ENCODE measurements at regions not wholly inside any gene's neighbourhood (a gene's known extent, or its start where the extent isn't known, plus 50 kb on each side); places are given as distances from the start of the nearest gene placed in this dataset.
A peak's percentile ranks its signal among the peaks of the same experiment; 100 is the strongest.

DNA sequence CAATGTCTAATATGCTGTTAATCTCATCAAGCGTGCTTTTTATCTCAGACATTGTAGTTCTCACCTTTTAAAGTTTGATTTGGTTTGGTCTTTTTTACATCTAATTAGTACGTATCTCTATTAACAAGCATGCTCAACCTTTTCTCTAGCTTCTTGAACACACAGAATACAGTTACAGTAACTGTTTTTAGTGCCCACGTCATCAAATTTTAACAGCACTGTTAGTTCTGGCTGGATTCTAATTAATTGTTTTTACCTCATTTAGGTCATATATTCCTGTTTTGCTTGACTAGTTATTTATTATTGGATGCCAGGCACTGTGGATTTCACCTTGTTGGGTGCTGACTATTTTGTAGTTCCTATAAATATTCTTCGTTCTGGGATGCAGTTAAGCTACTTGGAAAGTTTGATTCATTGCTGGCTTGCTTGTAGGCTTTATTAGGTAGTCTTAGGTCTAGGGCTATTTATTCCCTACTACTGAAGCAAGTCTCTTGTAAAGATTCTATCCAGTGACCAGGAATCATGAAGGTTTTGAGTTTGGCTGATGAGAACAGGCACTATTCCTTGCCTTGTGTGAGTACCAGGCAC lies 263.0 kb downstream of the ETAA1 start:
- no peak for DNase-seq

DNA sequence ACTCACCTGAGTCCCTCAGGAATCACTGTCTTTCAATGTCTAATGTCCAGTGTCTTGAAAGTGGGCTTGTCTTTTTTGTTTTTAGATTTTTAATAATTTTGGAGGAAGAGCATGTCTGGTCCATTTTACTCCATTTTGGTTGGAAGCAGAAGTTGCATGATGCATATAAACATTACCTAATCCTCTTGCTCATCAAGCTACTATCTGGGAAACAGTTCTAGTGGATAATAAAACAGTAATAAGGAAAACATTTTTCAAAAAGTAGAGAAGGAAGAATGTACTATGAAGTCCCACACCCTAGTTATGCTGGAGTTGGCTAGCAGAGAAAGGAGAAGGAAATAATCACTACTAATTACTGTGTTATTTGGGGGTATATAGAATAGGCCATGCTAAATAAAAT lies 263.7 kb downstream of the ETAA1 start:
- no peak for DNase-seq

DNA sequence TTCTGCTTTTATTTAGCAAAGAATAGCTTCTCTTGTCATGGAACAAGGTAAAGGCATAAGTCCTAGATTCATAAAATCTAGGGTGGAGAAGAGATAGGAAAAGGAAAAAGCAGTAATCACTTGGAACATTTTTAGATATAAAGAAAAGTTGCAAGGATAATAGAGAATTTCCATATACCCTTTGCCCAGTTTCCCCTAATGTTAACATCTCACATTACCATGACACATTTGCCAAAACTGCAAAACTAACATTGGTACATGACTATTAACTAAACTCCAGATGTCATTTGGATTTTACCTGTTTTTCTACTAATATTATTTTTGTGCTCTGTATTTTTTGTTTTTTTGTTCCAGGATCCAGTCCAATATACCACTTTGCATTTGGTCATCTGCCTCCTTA lies 265.1 kb downstream of the ETAA1 start:
- no peak for DNase-seq

DNA sequence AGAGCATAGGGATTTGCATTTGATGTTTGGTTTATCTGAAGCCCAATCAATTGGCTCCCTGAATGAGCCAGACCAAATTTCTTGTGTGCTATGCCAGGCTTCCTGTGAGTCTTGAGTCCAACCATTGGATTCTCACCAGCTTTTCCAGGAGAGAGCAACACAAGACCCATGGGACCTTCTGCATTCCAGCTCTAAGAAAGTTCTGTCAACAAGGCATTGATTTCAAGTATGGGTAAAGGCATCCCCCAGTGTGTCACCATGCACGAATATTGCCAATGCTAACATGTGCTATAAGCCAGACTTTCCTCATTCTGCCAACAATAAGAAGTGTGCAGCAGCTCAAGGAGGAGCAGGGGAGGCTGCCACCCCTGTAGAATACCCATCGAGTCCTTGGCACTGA lies 266.6 kb downstream of the ETAA1 start:
- DNase-seq = no peak

DNA sequence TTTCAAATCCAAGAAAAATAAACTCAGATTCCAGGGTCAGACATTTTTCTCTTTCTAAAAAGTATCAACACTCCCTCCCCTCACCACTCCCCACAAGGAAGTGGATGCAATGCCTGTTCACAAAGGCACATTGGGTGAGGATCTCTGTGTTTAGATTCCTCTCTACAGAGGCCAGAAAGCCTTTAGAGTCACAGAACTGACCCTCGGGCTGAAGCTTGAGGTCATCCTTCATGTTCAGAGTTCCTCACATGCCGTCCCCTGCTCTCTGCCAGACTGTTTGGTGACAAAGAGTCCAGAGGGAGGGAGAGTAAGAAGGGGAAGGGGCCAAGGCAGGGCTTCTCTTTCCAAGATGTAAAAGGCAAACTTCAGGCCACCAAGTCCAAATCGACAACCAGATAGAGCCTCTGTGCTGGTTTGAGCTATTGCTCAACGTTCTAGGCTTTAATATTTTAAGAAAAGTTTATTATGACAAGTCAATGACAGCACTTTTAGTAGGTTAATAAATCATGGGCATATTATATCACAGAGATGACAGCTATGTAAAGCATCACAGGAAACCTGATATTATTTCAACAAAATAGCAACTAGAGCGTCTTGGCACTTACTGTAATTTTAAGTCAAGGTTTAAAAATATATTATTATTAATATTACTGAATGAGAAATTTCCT lies 269.4 kb downstream of the ETAA1 start:
- peak; percentile 7 to 18 for DNase-seq

DNA sequence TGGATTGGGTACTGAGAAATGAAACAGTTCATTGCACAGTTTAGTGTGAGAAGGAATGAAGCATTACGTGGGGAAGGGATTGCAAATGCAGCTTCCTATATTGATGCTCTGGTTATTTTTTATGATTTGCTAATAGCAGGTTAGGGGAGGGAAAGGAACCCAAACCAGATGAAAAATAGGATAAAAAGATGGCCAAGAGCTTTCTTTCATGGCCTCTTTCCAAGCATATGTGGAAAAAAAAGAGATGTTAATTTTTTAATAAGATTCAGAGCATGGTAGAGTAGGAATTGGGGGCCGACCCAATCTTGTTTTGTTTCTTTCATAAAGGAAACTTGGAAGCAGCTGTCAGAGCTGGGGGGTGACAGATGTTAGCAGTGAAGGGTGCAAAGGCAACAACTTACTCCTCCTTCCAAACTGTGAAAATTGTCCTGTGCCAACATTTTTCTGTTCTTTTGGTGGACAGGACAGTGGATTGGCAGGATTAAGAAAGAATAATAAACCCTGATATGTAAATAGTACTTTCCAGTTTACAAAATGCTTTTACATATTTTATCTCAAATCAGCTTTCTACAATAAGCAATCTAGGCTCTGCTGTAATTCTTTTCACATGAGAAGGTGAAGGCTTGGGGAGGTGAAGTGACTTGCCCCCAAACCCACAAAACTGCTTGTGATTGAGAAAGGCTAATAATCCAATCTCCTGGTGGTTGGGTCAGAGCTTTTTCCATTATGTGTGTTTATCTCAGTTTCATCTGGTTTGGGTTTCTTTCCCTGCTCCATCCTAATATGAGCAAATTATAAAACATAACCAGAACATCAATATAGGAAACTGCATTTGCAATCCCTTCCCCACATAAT lies 270.1 kb downstream of the ETAA1 start:
- no peak for DNase-seq

DNA sequence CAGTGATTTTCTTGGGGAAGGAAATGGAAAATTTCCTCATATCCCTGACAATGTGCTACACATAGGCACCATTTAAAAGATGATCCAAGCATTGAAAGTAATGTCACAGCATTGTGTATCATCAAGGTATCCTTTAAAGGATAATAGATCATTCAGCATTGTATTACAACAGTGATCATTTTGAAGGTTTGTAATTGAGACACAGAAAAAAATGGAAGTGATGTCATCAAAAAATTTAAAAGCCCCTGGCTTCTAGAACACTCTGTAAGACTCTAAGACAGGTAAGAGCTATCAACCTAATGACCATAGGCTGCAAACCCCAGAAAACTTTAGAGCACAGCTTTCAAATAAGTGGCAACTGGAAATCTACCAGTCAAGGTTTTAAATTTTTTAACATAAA lies 271.4 kb downstream of the ETAA1 start:
- DNase-seq = no peak

DNA sequence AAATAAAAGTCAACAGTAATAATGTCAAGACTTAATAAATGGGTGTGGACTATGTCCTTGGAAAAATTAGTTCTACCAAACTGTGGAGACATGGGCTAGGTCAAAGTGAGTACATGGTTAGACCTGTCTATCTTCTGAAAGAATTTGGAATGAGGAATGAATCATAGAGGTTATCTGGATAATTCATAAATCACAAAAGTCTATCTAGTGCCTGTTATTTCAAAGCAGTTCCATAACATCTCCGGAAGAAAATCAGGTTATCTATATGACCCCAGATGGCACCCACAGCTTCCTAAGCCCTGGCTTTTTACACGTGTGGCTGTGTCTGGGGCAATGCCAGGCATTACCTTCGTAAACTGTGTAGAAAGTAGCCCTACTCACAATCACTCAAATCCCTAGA lies 272.0 kb downstream of the ETAA1 start:
- no peak for DNase-seq

DNA sequence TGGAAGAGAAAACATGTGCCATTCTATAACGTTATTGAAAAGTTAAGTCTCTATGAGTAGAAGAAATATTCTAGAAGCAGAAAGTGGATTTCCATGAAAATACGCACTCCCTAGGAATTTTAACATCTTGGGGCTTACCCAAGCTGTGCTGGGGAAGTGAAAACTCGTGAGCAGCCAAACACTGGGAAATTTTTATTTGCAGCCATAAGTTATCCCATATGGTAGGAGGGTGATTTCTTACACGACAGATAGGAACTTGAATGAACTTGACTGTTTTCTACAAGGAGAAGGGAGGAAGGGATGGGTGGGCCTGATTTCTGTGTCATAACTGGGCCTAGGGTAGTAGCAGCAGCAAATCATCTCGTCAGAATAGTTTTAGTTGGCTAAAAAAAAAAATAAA lies 272.6 kb downstream of the ETAA1 start:
- no peak for DNase-seq

DNA sequence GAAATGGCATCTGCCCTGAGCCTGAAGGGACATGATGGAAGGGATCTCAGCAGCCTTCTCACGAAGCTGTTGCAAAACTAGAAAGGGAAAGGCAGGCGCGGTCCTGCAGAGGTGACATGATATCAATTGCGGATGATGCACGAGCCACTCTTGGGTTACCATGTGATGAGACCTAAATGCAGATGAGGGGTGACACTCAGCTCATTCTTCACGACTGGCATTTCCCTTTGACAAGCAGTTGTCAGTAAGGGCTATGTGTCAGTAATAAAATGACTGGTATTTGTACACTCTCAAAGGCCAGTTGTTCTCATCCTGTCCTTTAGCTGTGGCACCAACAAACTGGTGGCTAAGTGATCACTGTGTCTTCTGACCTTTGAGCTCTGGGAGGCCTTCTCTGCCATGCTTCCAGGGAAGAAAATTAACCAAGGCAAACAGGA lies 273.6 kb downstream of the ETAA1 start:
- no peak for DNase-seq

DNA sequence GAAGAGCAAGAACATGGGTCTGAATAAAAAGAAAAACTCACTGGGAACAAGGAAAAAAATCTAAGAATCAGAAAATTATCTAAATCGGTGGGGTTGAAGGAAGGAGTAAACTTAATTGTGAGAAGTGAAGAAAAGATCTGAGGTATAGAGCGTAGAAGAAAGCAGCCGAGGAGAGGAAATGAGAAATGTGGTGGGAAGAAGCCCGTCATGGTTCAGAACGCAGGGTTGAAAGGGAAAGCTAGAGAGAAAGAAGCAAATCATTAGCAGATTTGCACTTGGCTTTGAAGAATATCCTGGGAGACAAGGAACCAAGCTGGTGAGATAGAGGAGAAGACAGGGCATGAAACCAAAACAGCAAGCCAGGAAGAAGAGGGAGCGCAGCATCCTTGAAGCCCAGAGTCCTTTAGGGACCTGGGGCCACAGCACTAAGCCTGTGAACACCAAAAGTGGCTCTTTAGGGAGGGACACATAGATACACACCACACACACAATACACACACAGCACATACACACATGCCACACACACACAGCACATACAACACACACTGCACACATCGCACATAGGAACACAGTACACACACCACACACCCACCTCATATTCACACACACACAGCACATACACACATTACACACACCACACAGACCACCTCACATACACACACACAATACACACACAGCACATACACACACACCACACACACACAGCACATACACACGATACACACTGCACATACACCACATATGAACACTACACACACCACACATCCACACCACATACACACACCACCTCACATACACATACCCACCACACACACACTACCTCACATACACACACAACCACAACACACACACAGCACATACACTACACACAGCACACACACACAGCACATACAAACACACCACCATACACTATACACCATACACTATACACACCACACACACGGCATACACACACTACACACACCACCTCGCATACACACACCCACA lies 274.6 kb downstream of the ETAA1 start:
- no peak for DNase-seq

DNA sequence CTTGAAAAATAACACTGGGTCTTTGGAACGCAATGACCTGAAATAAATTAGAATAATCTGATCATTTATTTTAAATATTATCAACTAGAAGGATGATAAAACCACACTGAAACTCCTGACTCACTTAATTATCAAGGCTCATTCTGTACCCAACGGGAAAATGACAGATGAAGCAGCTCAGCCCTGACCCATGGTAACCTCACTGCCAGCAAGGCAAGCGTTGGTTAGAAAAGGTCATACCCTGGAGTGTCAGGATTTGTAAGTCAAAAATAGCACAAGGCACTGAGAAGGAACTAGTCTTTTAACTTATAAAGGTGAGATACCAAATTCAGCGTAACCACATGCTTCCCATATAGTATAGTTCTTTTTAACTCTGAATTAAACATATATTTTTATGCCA lies 277.5 kb downstream of the ETAA1 start:
- no peak for DNase-seq

DNA sequence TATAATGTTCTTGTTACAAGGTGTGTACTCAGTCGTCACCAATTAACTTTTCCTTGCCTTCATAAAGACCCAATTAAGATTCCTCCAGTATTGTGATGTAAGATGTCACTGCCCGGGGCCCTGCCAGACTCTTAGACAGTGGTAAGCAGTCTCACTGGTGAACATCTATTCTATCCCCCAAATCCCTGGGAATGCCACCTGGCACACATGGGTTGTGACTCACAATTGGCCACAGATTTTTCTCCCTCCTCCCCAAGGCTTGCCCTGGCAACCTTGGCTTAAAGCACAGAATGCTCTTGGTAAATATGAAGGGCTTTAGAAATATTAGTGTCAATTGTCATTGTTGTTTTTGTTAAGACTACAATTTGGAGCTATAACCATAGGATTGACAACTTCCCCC lies 287.9 kb downstream of the ETAA1 start:
- DNase-seq = no peak

DNA sequence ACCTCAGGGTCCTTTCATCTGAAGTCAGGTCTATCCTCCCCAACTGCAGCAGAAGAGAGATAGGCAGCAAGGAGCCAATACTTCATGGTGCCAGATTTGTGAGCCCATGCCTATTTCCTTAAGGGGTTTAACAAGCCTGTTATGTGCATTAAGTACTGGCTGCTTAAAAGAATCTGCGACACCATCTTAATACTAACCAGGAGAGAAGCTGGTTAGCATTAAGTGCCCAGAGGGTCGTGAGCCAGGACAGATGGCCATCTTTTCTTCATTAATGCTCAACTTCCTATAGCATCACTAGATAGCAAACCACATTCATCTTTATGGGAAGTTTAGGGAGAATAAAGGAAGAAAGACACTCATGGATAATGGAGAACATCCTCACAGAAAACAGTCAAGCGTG lies 289.1 kb downstream of the ETAA1 start:
- no peak for DNase-seq

DNA sequence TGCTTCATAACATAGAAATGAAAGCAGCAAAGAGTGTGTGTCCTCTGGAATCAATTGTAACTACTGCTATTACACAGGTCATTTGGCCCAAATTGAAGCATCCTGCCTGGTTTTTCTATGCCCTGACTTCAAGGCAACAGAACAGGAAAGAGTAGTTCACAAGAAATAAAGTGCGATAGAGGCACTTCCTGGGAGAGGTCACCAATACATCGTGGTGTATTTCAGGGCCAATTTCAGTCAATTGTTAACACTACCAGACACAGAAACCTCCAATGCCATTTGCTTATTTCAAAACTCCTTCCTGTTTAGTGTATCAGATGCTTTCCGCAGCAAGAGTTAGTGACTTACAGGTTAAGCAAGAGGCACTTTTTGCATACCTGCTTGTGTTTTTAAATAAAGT lies 292.1 kb downstream of the ETAA1 start:
- DNase-seq = no peak

DNA sequence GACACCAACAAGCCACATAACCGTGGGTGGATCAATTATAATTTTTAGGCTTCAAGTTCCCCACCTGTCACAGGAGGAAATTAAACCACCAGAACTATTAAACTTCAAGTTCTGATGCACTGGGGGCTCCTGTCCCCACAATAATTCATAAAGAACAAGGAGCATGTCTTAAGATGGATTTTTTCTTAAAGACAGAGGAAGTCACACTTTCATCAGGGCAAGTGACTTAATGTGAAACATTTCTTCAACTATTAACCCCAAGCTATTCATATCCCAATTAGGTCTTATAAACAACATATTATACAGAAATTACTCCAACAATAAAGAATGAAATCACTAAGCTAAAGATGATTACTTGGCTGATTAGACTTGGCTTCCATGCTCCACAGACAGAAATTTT lies 292.5 kb downstream of the ETAA1 start:
- DNase-seq = no peak

DNA sequence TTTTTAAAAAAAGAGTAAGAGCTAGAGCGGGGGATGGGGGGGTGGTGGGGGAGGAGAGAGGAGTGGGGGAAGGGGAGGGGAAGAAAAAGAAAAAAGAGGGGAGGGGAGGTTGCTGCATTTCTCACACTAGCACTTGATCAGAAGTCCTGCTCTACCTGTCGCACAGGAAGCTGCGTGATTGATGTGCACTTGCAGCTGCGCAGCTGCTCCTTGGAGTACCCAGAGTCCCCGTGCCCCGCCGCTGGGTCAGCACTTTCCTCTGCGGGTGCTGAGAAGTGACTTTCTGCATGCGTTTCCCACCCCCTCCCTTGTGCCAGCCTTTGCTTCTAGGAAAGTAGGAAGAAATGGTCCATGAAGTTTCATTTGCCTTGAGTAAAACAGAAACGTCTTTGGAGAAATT lies 297.3 kb downstream of the ETAA1 start:
- no peak for DNase-seq

DNA sequence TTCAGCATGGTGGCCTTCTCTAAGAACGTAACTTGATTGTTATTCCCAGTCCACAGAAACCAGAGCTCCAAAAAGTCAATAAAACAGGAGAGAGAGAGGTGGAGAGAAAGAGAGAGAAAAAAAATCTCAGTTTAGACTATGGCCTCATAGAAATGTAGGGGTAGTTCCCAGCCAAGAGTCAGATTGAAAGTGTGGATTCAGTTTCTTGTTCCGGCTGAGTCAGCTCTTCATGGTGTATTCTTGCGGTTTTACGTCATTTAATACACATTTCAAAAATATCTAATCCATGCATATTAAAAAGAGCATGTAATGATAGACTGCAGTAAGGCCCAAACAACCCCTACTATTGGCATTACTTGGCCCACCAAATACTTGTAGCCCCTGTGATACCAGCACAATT lies 303.9 kb downstream of the ETAA1 start:
- no peak for DNase-seq

DNA sequence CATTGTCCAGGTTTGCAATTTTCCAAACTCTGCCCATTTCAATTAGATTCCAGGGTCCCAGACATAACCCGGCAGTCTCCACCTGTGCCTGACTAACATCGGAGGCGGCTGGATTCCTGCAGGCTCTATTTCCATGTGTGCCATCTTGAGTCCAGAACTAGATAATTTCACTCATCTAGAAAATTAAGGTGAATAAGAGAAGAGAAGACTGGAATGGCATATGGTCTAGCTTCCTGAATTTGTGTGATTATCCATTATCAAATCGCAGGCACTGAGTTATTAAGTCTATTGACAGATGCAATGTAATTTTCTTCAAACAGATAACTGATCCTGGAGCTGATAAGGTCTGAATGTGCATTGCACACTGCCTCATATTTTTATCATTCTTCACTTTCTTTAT lies 305.2 kb downstream of the ETAA1 start:
- no peak for DNase-seq

DNA sequence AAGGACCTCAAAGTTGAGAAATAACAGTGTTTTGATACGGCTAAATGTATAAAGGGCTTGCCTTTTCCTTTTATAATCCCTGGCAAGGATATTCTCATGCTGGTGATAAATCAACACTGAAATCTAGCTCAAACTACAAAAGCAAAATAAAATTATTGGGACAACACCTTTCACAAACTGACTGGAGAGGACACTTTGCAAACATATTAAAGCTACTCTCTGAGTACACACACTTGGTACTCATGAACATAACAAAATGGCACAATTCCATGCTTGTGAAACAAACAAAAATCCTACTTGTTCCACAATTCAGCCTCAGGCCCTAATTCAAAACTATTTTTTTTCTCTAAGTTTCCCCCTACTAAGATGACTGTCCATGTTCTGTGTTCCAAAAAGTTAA lies 305.8 kb downstream of the ETAA1 start:
- no peak for DNase-seq

DNA sequence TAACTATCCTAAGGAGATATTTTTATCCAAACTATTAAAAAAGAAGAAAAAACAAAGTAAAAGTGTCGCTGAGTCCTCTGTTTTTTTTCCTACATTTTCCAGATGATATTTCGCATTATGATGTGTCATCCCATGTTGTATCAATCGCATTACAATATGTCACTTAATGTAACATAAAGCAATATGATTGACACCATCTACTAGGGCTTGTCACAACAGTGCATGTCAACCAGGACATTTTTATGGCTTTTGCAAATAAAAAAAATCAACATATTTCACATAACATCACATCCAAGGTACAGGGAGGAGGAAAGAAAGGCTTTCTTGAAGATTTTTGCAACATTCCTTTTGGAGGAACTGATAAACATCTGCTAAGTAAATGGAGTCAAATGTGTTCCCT lies 308.9 kb downstream of the ETAA1 start:
- no peak for DNase-seq

DNA sequence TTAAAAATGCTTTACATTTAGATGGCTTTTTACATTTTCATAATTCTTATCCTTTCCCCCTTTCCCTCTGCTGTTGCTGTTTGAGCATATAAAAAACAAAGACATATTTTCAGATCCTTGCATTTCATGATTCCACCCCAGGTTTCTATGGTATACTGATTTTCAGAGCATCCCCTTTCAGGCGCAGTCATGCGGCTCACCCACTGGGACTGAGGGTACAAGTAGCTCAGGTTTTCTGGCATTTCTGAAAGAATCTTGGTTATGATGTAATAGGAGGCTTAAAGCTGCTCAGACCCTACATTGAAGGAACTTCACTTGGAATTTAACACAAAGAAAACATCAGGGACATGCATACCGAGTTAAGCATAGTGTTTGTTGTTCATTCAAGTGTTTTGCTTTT lies 310.8 kb downstream of the ETAA1 start:
- DNase-seq = no peak

DNA sequence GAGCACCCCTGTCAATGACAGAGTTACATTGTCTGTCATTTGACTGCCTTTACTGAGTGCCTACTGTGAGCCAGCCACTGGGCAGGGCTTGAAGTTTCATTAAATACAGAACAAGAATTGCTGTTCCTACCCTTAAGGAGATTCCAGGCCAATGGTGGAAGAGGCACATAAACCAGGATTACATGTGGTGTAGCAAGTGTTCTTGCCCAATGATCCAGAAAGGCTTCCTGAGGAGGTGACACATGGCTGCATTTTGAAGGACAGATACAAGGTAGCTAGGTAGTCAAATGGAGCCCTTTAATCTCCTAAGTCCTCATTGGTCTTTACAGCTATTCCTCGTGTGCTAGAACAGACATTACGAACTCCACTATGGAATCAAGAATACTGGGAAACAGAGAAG lies 312.7 kb downstream of the ETAA1 start:
- DNase-seq = no peak

Data from NCI-H526 (cell line).